Left lobe of liver (tissue), 2 donors: ENCODE measurements at regions not wholly inside any gene's neighbourhood (a gene's known extent, or its start where the extent isn't known, plus 50 kb on each side); places are given as distances from the start of the nearest gene placed in this dataset.
"Not testable (repeated sequence)": the region's sequence is repeated elsewhere in the genome, so short reads cannot be mapped to it uniquely, and the experiment has no call there.

Source experiments
- ATAC-seq: fragments of 200-7000 bp; cut with Tn5 transposase; one replicate; pipeline ENCODE4 v1.9.1; 2020; ENCODE audit warnings: mild to moderate bottlenecking, moderate library complexity
- DNase-seq: peaks from one replicate; pipeline ENCODE4 v3.0.0-alpha.2; 2020; ENCODE audit warnings: low spot score
- donor health status: DM: no; HTN: no; CAD: no; lungs with moderate emphysema.
- donor health status: DM: no; HTN: yes; CAD: no.

GRCh38 chr3:67145738-67146137, 147.6 kb downstream of the KBTBD8 start:
- ATAC-seq (no peak), DNase-seq (no peak)

- DNase-seq (no peak), ATAC-seq (no peak)
These were observed 156.3 kb downstream of the KBTBD8 start for GRCh38 chr3:67154429-67154828.

GRCh38 chr3:67167481-67167880, 169.4 kb downstream of the KBTBD8 start:
- DNase-seq: no peak

GRCh38 chr3:67171841-67172240, 173.7 kb downstream of the KBTBD8 start:
- no peak for ATAC-seq
- DNase-seq: no peak

More at GRCh38 chr3:67167481-67167880, 169.4 kb downstream of the KBTBD8 start:
- no peak for ATAC-seq

- DNase-seq, ATAC-seq: not testable (repeated sequence)
These were observed 175.0 kb downstream of the KBTBD8 start for GRCh38 chr3:67173130-67173529.

- DNase-seq (no peak), ATAC-seq (peak; percentile 58)
These were observed 178.3 kb downstream of the KBTBD8 start for GRCh38 chr3:67176396-67176795.

- ATAC-seq (no peak), DNase-seq (no peak)
These were observed 194.4 kb downstream of the KBTBD8 start for GRCh38 chr3:67192466-67192865.

GRCh38 chr3:67196677-67197076, 198.6 kb downstream of the KBTBD8 start:
- DNase-seq: no peak
- no peak for ATAC-seq

- ATAC-seq (no peak), DNase-seq (no peak)
These were observed 200.3 kb downstream of the KBTBD8 start for GRCh38 chr3:67198374-67198773.

GRCh38 chr3:67200618-67201017, 202.5 kb downstream of the KBTBD8 start:
- no peak for ATAC-seq
- DNase-seq: no peak

- DNase-seq: no peak
- ATAC-seq: no peak
These were observed 202.9 kb downstream of the KBTBD8 start for GRCh38 chr3:67201026-67201425.

- DNase-seq: no peak
- ATAC-seq: no peak
These were observed 203.9 kb downstream of the KBTBD8 start for GRCh38 chr3:67202053-67202452.

- DNase-seq (no peak), ATAC-seq (no peak)
These were observed 206.8 kb downstream of the KBTBD8 start for GRCh38 chr3:67204951-67205350.

GRCh38 chr3:67215690-67216089, 217.6 kb downstream of the KBTBD8 start:
- ATAC-seq (no peak), DNase-seq (no peak)

GRCh38 chr3:67227030-67227429, 228.9 kb downstream of the KBTBD8 start:
- DNase-seq: no peak
- peak; percentile 86 for ATAC-seq

- ATAC-seq (no peak), DNase-seq (no peak)
These were observed 230.0 kb downstream of the KBTBD8 start for GRCh38 chr3:67228136-67228535.

GRCh38 chr3:67232642-67233041, 234.5 kb downstream of the KBTBD8 start:
- DNase-seq (no peak), ATAC-seq (no peak)

- no peak for ATAC-seq
These were observed 241.2 kb downstream of the KBTBD8 start for GRCh38 chr3:67239353-67239752.

GRCh38 chr3:67241084-67241483, 243.0 kb downstream of the KBTBD8 start:
- ATAC-seq (no peak), DNase-seq (no peak)

More at GRCh38 chr3:67239353-67239752, 241.2 kb downstream of the KBTBD8 start:
- DNase-seq: no peak

- DNase-seq (no peak), ATAC-seq (no peak)
These were observed 246.0 kb downstream of the KBTBD8 start for GRCh38 chr3:67244130-67244529.

GRCh38 chr3:67245545-67245944, 247.4 kb downstream of the KBTBD8 start:
- DNase-seq (no peak), ATAC-seq (no peak)

- ATAC-seq: no peak
- no peak for DNase-seq
These were observed 250.6 kb downstream of the KBTBD8 start for GRCh38 chr3:67248726-67249125.

- ATAC-seq, DNase-seq: not testable (repeated sequence)
These were observed 254.8 kb downstream of the KBTBD8 start for GRCh38 chr3:67252906-67253305.
